NCI-H2196 treated with DMSO at 0.1 percent for 48 hours (cell line): ENCODE measurements at regions not wholly inside any gene's neighbourhood (a gene's known extent, or its start where the extent isn't known, plus 50 kb on each side); places are given as distances from the start of the nearest gene placed in this dataset.

Experiments
- DNase-seq: peaks from one replicate; lab custom pipeline; 2025; ENCODE audit not compliant: unreplicated experiment; lab: John Stamatoyannopoulos, UW

DNA sequence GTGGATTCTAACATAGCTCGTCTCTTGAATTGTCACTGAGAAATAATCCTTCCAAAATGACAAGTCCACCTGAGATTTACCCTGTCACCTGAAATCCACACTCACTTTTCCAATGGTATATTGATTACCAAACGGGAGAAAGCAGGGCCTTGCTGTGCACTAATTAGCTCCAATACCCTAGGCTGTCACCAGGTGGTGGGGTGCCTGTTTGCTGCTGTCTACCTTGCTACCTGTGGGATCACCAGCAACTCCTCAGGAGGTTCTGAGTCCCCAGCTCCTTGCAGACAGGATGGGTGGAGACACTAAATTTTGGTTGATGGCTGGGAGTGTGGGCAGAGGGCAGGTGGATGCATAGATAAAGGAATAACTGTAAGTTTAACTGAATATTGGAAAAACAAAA is 237.2 kb upstream of the ZNF32 start:
- no peak for DNase-seq

DNA sequence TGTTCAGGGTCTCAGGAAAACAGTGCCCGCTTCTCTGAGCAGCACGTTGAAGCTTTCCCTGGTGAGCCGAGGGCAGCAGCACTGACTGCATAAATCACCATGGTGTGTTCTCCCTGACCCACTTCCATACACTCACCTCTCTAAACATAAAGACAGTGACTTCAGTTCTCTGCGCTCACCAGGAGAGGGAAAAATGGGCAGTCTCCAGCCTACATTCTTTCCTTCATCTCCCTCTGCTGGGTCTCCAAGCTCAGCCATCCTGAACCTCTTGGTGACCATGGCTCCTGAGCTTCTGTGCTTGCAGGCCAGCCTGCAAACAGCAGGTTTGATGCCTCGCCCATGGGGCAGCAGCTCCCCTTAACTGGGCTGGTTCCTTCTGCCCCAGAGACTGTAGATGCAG is 236.6 kb upstream of the ZNF32 start:
- no peak for DNase-seq

DNA sequence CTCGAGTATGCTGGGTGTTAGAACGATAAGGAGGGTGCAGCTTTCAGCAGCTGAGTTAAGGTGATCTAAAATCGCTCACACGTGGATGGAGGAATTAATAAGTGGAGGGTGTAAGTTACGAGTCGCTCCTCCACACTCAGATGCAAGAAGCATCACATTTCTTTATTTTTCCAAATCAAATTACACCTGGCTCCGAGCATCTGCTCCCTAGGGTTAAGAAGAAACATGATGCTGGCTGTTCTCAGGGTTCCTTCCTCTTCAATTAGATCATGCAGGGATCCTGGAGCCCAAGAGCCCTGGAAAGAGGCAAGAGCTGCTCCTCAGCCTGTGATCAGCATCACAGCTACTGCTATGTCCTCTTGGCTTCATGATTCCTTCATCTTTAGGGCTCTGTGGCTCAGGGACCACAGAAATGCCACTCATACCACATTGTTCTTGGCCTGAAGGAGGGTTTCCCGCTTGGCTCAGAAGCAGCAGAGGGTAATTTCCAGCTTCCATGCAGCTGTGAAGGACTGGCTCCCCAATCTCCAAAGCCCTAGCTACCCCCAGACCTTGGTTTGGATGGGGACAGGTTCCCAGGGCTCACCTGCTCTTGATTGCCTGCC is 235.9 kb upstream of the ZNF32 start:
- DNase-seq = no peak

DNA sequence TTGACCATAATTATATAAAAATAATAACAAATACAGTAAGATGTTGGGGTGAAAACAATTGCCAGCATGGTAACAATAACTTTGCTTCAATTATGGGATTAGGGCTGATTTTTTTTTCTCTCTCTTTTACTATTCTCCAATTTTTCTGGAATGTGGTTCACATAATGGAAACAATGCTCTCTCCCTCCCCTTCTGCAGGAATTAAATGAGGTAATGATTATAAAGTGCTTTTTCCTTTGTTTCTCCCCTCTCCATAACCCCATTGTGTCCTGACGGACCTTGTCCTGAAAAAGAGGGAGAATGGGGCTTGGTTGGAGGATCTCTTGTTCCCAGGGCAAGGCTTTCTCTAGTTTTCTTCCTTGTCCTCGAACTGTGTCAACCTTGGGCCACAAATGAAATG is 234.0 kb upstream of the ZNF32 start:
- DNase-seq = no peak

DNA sequence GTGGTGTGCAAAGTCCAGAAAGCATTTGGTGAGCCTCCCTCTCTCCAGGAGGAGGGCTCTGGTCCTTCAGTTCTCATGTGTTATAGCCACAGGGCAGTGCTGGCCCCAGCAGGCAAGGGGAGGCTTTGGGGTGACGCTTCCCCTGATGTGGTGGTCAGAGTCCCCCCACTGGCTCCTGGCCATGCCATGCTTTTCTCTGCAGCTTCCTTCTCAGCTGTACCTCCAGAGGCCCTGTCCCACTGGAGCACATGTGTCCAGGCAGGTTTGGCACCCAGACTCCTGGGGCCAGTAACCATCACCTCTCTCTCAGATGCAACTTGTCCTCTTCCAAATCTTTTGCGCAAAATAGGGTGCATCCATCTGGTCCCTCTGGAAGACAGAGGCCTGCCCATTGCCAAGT is 233.0 kb upstream of the ZNF32 start:
- DNase-seq = no peak

DNA sequence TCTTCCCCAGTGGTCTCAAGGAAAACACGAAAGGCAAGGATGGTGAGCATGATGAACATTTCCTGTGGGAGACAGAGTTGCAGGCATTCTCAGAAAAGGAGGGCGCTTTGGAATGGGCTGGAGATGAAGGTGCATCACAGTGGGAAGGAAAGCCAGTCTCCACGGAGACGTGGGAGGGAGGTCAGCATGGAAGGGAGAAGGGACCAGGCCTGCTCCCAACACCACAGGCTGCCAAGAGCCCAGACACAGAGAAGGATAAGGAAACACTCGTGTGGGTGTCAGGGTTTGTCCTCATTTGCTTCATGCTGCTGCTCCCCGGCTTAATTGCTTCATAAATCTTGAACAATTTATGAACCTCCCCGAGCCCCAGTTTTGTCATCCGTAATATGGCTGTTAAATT is 231.5 kb upstream of the ZNF32 start:
- DNase-seq = no peak

DNA sequence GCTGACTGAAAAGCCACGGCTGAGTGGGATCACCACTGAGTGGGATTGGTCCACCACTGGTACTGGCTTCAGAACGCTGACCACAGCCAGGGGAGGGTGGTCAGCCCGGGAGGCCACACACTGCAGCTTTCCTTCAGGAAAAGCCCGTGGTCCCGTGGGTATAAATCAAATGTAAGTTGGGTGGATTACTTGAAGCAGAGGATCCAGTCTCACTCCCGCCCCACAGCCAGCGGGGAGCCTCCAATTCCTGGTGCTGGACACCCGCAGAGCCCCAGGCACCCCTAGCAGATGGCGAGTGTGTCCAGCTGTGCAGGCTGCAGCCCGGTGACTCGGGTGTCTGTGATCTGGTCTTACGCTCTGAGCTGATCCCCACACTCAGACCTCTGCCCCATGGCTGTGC is 231.1 kb upstream of the ZNF32 start:
- no peak for DNase-seq

DNA sequence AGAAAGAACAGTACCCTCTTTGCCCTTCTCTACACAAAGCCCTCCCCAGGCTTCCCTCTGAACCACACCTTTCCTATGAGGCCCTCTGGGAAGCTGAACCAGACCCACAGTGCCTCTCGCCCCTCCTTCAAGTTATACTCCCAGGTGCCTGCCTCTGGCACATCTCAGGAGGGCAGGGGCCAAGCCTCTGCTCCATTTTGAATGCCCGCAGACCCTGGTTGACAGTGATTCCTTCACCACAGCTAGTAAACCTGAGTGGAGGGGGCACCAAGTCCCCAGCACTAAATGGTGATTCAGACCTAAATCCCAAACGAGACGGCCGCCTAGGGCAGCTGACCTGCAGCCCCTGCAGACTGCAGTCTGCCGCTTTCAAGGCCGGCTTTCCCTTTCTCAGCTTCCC is 230.5 kb upstream of the ZNF32 start:
- DNase-seq = no peak

DNA sequence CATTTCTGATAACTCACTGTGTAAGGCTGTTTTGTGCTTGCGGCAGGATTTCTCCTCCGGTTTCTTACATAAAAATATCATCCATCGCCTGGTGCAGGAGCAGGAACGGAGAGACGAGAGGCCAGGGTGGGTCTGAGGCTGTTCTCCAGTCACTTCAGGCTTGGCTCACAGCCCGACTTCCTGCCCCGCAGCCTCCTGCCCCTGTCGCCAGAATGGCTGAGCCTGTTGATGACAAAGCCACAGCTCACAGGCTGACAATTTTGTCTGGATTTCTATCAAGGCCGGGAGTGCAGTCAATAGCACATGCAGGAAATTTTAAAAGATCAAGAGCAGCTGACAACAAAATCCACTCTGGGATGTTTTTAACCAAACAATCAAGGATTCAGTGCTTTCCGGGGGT is 229.7 kb upstream of the ZNF32 start:
- DNase-seq = no peak

DNA sequence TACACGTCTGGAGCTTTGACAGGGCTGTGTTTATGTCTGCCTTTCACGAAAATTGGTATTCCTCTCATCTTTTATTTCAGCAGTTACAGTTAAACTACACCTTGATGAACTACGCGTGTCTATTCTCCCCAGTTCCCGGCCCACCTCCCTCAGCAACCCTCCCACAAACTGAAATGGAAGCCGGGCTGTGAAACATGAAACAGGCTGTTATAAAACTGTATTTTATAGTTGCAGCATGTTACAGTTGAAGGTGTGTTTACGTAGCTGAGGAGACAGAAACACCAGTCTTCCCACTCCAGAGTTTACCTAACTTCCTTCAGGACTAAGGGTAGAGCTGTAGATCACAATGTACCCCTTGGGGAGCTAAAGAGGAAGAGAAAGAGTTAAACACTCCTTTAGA is 228.3 kb upstream of the ZNF32 start:
- no peak for DNase-seq

DNA sequence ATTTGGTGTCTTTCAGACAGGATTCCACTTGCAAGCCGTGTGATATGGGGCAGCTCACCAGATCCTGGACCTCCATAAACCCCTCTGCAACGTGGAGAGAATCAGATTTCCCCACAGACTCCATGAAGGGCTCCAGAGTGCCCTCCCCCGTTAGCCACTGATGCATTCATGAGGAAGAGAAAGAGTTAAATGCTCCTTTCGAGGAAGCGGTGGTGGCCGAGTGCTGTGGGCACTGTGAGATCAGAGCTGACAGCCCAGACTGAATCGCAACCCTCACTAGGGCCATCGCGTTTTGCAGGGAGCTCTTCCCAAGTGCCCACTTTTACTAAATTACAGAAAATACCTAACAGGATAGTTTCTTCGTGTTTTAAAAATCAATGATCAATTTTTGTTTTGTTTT is 226.3 kb upstream of the ZNF32 start:
- DNase-seq = no peak

DNA sequence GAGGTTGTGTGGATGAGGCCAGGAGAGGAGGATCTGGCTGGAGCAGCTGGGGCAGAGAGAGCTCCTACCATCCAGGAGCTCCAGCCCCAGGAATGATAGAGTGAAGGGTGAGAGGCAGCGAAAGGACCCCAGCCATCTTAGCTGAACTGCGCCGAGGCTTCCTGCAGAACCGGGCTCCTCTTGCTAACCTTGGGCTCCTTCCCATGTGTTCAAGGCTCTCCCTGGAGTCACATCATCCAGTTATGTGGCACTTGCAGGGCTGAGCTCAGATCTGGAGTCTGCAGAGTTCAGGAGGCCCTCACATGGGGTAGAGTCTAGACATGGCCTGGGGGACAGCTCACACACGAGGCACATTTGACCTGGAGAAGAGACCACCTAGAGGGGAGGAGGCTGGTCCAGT is 225.0 kb upstream of the ZNF32 start:
- no peak for DNase-seq

DNA sequence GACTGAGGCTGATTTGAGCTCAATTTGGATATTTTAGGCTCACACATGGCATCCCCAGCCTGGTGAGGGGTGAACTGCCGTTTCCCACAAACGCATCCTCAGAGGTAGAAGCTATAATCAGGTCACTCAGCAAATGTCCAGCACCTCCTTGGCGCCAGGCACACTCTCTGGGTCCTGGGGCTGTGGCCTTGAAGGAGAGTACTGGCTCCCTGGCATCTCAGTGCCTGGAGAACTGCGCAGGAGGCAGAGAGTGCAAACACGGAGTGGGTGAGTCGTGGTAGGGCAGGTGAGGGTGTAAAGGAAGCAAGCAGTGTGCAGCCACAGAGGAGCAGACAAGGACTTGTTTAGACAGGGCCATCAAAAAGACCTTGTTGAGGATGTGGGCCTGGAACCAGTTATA is 224.0 kb upstream of the ZNF32 start:
- no peak for DNase-seq

DNA sequence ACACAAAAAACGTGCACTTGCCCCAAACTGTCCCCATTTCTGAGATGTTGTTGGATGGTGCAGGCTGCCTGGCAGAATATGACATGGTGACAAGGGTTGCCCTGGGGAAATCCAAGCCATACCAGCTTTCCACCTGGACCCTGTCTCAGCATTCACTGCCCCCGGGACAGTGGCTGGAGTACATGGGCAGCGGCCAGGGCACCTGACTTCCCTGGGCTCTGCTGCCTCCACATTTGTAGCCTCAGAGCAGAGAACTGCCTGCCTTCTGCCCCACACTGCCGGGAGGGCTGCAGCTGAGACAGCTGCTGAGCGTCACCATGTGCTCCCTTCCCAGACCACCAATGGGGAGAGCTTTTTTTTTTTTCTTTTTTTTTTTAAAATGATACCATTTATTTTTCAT is 222.9 kb upstream of the ZNF32 start:
- no peak for DNase-seq

DNA sequence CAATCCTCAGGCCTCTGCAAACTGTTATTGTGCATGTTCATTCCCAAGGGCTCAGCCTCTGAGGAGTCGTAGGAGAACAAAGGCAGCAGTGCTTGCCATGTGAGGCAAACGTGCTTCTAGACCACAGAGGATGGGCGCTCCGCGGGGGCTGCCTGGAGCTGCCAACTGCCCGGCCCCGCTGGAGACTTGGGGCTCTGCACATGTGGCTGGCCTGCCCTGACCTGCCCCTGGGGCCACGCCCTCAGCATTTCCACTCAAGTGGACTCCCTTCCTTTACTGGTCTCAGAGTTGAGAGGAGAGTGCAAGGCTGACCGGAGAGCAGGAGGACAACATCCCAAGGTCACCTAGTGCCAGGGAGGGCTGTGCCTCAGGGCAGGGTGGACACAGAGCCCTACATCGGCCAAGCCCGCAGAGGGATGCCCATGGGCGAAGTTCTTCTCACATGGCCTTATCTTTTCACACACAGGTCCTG is 222.3 kb upstream of the ZNF32 start:
- no peak for DNase-seq

DNA sequence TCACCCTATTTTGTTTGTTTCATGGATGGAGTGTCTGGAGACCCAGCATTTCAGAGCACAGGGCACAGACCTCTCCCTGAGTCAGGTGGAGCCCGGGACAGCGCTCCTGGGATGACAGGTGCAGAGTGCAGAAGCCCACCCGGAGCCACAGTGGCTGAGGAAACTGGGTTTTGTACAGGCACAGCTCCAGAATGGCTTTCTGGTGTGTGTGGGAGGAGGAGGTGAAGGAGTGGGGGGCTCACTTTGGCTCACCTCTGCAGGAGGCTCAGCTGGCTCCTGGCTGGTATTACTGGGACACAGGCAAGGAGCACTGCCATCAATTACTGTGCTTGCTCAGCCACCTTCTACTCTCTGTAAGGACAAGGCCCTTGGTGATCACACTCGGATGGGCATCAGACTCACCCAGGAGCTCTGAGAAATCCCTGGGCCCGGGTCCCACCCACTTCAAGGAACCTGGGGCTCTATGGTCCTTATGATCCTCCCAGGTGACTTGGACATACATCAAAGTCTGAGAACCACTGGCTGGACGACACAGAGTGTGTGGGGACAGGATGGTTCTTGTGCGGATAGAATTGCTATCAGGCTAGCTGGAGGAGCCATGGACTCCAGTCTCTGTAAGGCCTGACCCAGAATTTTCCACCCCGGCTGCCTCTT is 221.1 kb upstream of the ZNF32 start:
- DNase-seq = no peak

DNA sequence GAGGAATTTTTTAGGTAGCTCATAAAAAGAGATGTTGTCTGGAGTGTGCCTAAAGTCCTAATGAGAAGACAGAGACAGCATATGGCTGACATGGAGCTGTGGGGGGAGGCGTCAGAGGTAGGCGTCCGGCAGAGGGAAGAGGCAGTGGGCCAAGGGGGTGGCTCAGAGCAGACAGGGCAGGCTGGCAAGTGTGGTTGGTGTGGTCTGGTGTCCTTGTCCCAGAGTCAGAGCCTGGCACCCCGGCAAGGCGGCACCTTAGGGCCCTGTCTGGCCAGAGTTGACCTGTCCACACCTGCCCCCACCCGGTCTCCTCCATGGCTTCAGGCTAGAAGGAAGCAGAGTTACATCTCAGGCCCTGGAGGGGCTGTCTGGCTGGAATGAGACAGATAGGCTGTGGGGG is 220.3 kb upstream of the ZNF32 start:
- DNase-seq = no peak

DNA sequence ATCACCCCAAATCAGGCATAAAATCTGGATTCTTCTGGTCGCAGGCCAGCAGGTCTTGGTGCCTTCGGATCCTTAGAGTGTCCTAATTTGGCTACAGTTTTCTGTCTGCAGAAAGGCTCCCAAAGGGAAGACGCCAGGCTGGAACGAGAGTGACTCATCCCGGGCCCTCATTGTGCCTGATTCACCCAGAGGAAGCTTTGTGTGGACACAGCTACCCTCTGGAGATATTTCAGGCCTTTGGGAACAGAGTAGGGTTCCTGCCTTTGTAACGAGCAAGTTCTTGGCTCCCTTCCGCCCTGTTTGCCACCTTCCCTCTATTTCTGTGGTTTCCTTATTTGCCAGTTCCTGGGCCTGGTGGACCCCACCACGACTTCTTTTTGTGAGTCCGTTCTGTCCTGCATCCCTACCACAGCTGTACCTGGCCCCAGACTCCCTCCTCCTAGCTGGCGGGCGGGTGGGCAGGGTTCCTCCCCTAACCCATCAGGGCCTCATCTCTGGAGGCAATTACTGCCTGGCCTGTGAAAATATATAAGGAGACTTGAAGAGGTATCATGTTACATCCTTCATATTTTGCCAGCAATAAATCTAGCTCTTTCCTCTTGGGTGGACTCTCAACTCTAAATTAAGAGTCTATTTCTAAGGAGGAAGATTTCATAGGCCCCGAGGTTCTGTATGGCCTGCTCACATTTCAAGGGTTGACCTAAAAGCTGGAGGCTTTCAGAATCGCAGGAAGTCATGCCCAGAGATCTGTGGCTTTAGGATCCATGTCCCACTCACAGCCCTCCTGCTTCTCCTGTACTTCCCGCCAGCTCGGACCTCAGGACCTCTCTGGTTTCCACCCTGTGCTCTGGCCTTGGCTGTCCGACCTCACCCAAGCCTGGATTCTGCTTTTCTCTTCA is 219.2 kb upstream of the ZNF32 start:
- DNase-seq = no peak

DNA sequence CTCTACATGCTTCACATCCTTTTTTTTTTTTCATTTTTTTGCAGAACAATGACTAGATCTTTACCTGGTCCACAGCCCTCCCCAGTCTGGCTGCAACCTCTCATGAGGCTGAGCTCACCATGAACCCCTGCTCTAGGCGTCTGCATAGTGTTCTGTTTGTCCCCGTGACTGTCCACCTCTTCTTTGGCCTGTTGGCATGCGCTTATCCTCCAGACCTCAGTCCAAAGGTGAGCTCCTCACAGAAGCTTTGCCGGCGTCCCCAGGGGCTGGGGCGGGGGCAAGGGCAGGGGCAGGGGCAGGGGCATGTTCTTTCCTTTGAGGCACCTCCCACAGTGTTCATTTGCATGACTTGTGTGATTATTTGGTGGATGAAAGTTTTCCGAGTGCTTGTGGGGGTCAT is 218.4 kb upstream of the ZNF32 start:
- DNase-seq = no peak

DNA sequence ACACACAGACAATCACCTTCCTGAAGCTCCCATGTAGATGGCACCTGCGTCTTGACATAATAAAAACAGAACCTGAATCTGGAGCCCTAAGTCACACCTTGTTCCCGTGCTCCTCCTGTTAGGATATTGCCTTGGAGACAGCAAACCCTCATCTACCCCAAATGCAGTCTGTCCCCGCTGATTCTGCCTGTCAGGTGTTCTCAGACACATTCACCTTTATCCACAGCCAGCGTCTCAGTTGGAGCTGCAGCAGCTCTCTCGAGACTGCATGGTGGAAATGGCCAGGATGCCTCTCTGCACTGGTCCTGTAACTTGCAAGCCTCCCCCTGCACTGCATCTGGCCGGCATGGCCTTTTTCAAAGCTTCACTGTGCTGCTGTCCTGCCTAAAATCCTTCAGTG is 218.0 kb upstream of the ZNF32 start:
- no peak for DNase-seq

DNA sequence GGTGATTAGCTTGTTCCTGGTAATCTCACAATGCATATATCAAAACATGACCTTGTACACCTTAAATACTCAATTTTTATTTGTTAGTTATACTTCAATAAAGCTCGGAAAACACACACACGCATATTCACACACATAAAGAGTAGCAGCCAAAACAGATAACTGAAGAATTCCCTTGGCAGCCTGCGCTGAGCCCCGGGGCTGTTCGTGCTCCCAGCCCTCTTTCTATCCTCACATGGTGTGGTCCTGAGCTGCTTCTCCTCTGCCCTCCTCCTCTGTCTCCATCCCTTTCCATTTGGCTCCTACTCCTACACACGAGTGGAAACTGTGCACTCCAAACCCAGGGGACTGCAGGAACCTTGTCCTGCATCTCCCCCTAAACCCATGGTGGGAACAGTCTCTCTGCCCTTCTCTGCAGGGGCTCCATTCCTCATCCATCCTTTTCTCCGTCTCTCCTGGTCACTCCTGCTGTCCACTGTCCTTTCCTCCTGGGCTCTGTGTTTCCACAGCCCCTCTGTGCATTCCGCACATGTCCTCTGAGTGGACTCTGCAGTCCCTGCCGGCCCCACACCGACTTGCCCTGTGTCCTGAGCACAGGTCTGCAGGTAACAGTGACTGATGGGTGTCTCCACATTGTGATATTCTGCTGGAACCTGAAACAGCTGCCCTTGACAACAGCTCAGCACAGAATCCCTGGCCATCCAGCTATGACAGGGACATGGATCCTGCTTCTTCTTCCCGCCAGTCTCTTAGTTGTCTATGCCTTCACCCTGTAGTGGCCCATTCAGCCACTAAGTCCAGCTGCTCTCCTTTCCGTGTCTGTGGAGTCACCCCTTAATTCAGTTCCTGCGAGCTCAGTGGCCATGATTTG is 216.8 kb upstream of the ZNF32 start:
- DNase-seq = no peak
